Endothelial cell of umbilical vein (primary cell): ENCODE measurements at regions not wholly inside any gene's neighbourhood (a gene's known extent, or its start where the extent isn't known, plus 50 kb on each side); places are given as distances from the start of the nearest gene placed in this dataset.

Experiments
- BruUV-seq: library from RNA; stranded (reverse); fragments of 400-500 nt; replicated peaks from 2 replicates; lab custom pipeline; 2021; lab: Mats Ljungman, UMichigan
- CTCF ChIA-PET: fragments of 300-600, 350-600 bp; sonication (Branson Sonifier 250); formaldehyde crosslinking; loops from one replicate; lab custom pipeline; 2021; ENCODE audit warnings: antibody characterized with exemption, inconsistent platforms; lab: Charles Lee
- POLR2A ChIA-PET: fragments of 300-600, 350-600 bp; sonication (Branson Sonifier 250); formaldehyde crosslinking; loops from one replicate; lab custom pipeline; 2021; ENCODE audit warnings: antibody characterized with exemption, inconsistent platforms; lab: Charles Lee
- DNase-seq: peaks from one replicate; pipeline ENCODE4 v3.0.0-alpha.2; 2011; ENCODE audit warnings: low read depth, low spot score
- FAIRE-seq: peaks from 2 replicates; lab custom pipeline; 2011; peaks lifted over from hg19 to GRCh38; lab: Jason Lieb, UNC
- H2AFZ ChIP-seq: 2 replicates; pipeline ENCODE4 v1.6.0; 2012; ENCODE audit warnings: low read depth, low read length, control low read depth, inconsistent platforms
- H3K27ac ChIP-seq: 2 replicates; pipeline ENCODE4 v1.5.1; 2011; ENCODE audit warnings: low read depth, mild to moderate bottlenecking, control low read depth, low read length, moderate library complexity; ENCODE audit not compliant: insufficient read depth
- H3K27me3 ChIP-seq, 2 experiments: 2 replicates each; pipeline versions ENCODE4 v1.6.0 to v1.6.1; 2011; ENCODE audit warnings: low read length in 2 of 2, mixed read lengths in 1 of 2; ENCODE audit not compliant: control insufficient read depth in 2 of 2, insufficient read depth in 2 of 2
- H3K36me3 ChIP-seq, 2 experiments: 2 replicates in 1 of 2; 3 replicates in 1 of 2; pipeline ENCODE4 v1.5.1; 2011; ENCODE audit warnings: low read length in 2 of 2, mild to moderate bottlenecking in 1 of 2, moderate library complexity in 1 of 2; ENCODE audit not compliant: control insufficient read depth in 2 of 2, insufficient read depth in 2 of 2; ENCODE audit errors: extremely low read depth in 1 of 2
- H3K4me1 ChIP-seq: 3 replicates; pipeline ENCODE4 v1.5.1; 2011; ENCODE audit warnings: mild to moderate bottlenecking, low read length; ENCODE audit not compliant: control insufficient read depth, insufficient read depth; ENCODE audit errors: extremely low read depth
- H3K4me2 ChIP-seq: 2 replicates; pipeline ENCODE4 v1.6.1; 2011; ENCODE audit warnings: low read length, control low read depth, mixed read lengths; ENCODE audit not compliant: insufficient read depth
- H3K4me3 ChIP-seq, 3 experiments: fragments of 200-600 bp in 1 of 3; sonication (generic), shearing (Covaris generic) in 1 of 3; replicated peaks in 1 of 3; 2 replicates each; pipeline ENCODE4 v1.5.1; 2011 to 2016; ENCODE audit warnings: control low read depth in 3 of 3, low read length in 3 of 3, mild to moderate bottlenecking in 2 of 3, inconsistent platforms in 1 of 3, low read depth in 1 of 3, moderate library complexity in 1 of 3; ENCODE audit not compliant: insufficient read depth in 1 of 3
- H3K79me2 ChIP-seq: 2 replicates; pipeline ENCODE4 v1.6.0; 2012; ENCODE audit warnings: low read length, inconsistent platforms; ENCODE audit not compliant: control insufficient read depth, insufficient read depth
- H3K9ac ChIP-seq: replicated peaks from 2 replicates; pipeline ENCODE3; 2011; ENCODE audit warnings: low read length, control low read depth; ENCODE audit not compliant: insufficient read depth; ENCODE audit errors: extremely low read depth
- H3K9me1 ChIP-seq: replicated peaks from 3 replicates; pipeline ENCODE4 v1.6.0; 2011; ENCODE audit warnings: mild to moderate bottlenecking, low read length; ENCODE audit not compliant: control insufficient read depth, insufficient read depth; ENCODE audit errors: extremely low read depth
- H3K9me3 ChIP-seq: replicated peaks from 2 replicates; pipeline ENCODE4 v1.5.1; 2012; ENCODE audit warnings: low read length, inconsistent platforms; ENCODE audit not compliant: control insufficient read depth, insufficient read depth
- H4K20me1 ChIP-seq: replicated peaks from 2 replicates; pipeline ENCODE3; 2011; ENCODE audit warnings: mild to moderate bottlenecking, low read length; ENCODE audit not compliant: control insufficient read depth, insufficient read depth; ENCODE audit errors: extremely low read depth
- EZH2 ChIP-seq: IDR thresholded peaks from 2 replicates; pipeline ENCODE4 v1.6.1; 2012; ENCODE audit warnings: borderline replicate concordance, low read depth, mild to moderate bottlenecking, moderate library complexity, low read length, inconsistent platforms; ENCODE audit not compliant: severe bottlenecking
- FOS ChIP-seq: IDR thresholded peaks from 2 replicates; pipeline ENCODE4 v1.6.1; 2011; ENCODE audit warnings: mild to moderate bottlenecking, low read length, moderate library complexity, borderline replicate concordance; ENCODE audit not compliant: insufficient read depth
- GATA2 ChIP-seq: IDR thresholded peaks from 2 replicates; pipeline ENCODE4 v1.7.0; 2011; ENCODE audit warnings: low read depth, mild to moderate bottlenecking, moderate library complexity, mixed read lengths, low read length; ENCODE audit not compliant: insufficient read length, insufficient read depth
- JUN ChIP-seq: IDR thresholded peaks from 2 replicates; pipeline ENCODE4 v1.6.1; 2011; ENCODE audit warnings: borderline replicate concordance, low read depth; ENCODE audit not compliant: insufficient read length, insufficient read depth
- MYC ChIP-seq: IDR thresholded peaks from one replicate; pipeline ENCODE4 v1.6.1; 2011; ENCODE audit warnings: mild to moderate bottlenecking, low read depth, low read length
- POLR2A ChIP-seq: IDR thresholded peaks from 2 replicates; pipeline ENCODE4 v1.6.1; 2012; ENCODE audit warnings: low read depth, mild to moderate bottlenecking, control low read depth, low read length
- POLR2AphosphoS5 ChIP-seq: IDR thresholded peaks from 2 replicates; pipeline ENCODE4 v1.6.1; 2012; ENCODE audit warnings: low read depth, mild to moderate bottlenecking, control low read depth, low read length, moderate library complexity; ENCODE audit not compliant: insufficient read depth
- dilution Hi-C: fragments of 300-500 bp; cut with MboI; formaldehyde crosslinking; loops from one replicate; pipeline ENCODE4 v1.15.0; 2019; ENCODE audit warnings: low sequenced_read_pairs; ENCODE audit not compliant: extremely low pct_ligation_motif_present
- intact Hi-C: fragments of 100-400 bp; cut with micrococcal nuclease; formaldehyde crosslinking; loops from one replicate; pipeline ENCODE4 v1.10.0; 2022
- TF ChIP-seq, protein P1 (sequence below): IDR thresholded peaks from 2 replicates; pipeline ENCODE4 v1.6.1; 2011; ENCODE audit not compliant: insufficient read depth, insufficient read length
- TF ChIP-seq, protein P2 (sequence below), 2 donors: IDR thresholded peaks; 1 replicate in 1 of 2; 2 replicates in 1 of 2; pipeline ENCODE4 v1.5.1; 2011; ENCODE audit warnings: low read length in 2 of 2, mild to moderate bottlenecking in 2 of 2, moderate library complexity in 2 of 2, control low read depth in 1 of 2, inconsistent platforms in 1 of 2, low read depth in 1 of 2; ENCODE audit not compliant: insufficient read depth in 1 of 2; ENCODE audit errors: extremely low read depth in 1 of 2

DNA sequence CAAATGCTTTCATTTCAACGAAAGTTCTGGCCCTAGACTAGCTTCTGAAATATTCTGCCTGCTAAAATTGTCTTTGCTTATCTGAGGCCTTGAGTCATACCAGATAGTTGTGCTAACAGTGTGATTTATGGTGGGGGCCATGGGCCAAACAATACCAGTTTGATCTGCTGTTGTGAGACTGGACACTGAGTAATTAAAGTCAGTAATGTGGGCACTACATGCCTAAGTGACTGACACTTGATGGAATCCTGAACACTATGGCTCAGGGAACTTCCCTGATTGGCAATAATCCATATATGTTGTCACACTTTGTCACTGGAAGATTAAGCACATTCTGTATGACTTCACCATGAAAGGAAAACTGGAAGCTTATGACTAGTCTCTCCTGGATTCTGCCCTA lies 127.6 kb upstream of the CYLC2 start:
- Histone ChIP-seq H3K4me1 (no peaks in the 10 kb centered on the region), H3K9me3 (peaks cover 2% of the 10 kb centered on the region), H3K27ac (no peak overlapping the region), H2AFZ (no peak overlapping the region), H3K79me2 (no peaks in the 10 kb centered on the region), H3K4me3 (no peak overlapping the region), H4K20me1 (no peaks in the 10 kb centered on the region), H3K4me2 (no peak overlapping the region), H3K9ac (no peak overlapping the region), H3K27me3 (no peaks in the 10 kb centered on the region), H3K36me3 (no peaks in the 10 kb centered on the region), H3K9me1 (no peaks in the 10 kb centered on the region)
- FAIRE-seq: no peak
- intact Hi-C loops: no loop called here
- BruUV-seq: no TSS peak
- TF ChIP-seq POLR2AphosphoS5 (no peak), GATA2 (peak; percentile 51), FOS (peak; percentile 16)
- TF ChIP-seq, protein P1, sequence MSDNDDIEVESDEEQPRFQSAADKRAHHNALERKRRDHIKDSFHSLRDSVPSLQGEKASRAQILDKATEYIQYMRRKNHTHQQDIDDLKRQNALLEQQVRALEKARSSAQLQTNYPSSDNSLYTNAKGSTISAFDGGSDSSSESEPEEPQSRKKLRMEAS: no peak
- ChIA-PET CTCF (no interaction called here), POLR2A (no interaction called here)
- DNase-seq: peak; percentile 42
- dilution Hi-C loops: no loop called here

DNA sequence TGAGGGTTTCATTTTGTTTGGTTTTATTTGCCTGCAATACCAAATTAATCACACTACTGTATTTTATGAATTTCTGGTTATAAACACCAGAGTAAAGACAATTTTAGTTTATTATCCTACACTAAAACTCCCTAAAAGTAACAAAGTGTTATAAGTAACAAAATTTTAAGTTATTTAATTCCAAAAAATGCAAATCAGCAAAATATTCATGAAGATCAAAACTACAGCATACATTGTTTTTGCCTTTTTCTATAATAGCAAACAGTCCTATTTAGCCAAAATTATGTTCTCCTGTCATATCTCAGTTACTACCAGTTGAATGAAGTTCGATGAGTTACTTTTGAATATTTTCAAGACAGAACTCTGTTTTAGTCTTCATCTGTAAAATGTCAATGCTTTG lies 132.7 kb upstream of the CYLC2 start:
- no TSS peak for BruUV-seq
- no peaks in the 10 kb centered on the region for H3K4me1 ChIP-seq

More for the DNA sequence above, 132.7 kb upstream of the CYLC2 start:
- no peaks in the 10 kb centered on the region for H3K79me2 ChIP-seq
- DNase-seq (no peak), FAIRE-seq (no peak)
- no peaks in the 10 kb centered on the region for H3K27me3 ChIP-seq
- dilution Hi-C loops (no loop called here), intact Hi-C loops (no loop called here)
- H3K4me3 ChIP-seq: no peak overlapping the region
- no peak overlapping the region for H3K27ac ChIP-seq
- H3K9me1 ChIP-seq: no peaks in the 10 kb centered on the region
- H2AFZ ChIP-seq: no peak overlapping the region
- H3K9me3 ChIP-seq: peaks cover 3% of the 10 kb centered on the region
- ChIA-PET CTCF (no interaction called here), POLR2A (no interaction called here)
- no peak overlapping the region for H3K9ac ChIP-seq
- H4K20me1 ChIP-seq: no peaks in the 10 kb centered on the region
- TF ChIP-seq MYC: no peak
- TF ChIP-seq POLR2A: no peak
- TF ChIP-seq, protein P1: no peak
- TF ChIP-seq FOS: no peak
- TF ChIP-seq, protein P2, sequence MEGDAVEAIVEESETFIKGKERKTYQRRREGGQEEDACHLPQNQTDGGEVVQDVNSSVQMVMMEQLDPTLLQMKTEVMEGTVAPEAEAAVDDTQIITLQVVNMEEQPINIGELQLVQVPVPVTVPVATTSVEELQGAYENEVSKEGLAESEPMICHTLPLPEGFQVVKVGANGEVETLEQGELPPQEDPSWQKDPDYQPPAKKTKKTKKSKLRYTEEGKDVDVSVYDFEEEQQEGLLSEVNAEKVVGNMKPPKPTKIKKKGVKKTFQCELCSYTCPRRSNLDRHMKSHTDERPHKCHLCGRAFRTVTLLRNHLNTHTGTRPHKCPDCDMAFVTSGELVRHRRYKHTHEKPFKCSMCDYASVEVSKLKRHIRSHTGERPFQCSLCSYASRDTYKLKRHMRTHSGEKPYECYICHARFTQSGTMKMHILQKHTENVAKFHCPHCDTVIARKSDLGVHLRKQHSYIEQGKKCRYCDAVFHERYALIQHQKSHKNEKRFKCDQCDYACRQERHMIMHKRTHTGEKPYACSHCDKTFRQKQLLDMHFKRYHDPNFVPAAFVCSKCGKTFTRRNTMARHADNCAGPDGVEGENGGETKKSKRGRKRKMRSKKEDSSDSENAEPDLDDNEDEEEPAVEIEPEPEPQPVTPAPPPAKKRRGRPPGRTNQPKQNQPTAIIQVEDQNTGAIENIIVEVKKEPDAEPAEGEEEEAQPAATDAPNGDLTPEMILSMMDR (IDR thresholded peaks at IDR 0.05; ENCODE audit: extremely low read depth in 1 of 2, insufficient read depth in 1 of 2, low read depth in 1 of 2, low read length in 2 of 2): no peak
- no peak for TF ChIP-seq JUN
- no peak for TF ChIP-seq GATA2
- TF ChIP-seq POLR2AphosphoS5: no peak
- no peak for TF ChIP-seq EZH2
- H3K4me2 ChIP-seq: no peak overlapping the region
- no peaks in the 10 kb centered on the region for H3K36me3 ChIP-seq
